ENCODE measurements at regions not wholly inside any gene's neighbourhood (a gene's known extent, or its start where the extent isn't known, plus 50 kb on each side); places are given as distances from the start of the nearest gene placed in this dataset.

- TF ChIP-seq POLR2A (IDR thresholded peaks at IDR 0.05), result no peak
- no peak for TF ChIP-seq CTCF (IDR thresholded peaks at IDR 0.05)
Observed at GRCh38 chr2:136306836-136307235, 188.9 kb upstream of the CXCR4 start.

Measured in right lobe of liver (tissue), 4 donors.